Vagina (tissue), 2 donors: ENCODE measurements at regions not wholly inside any gene's neighbourhood (a gene's known extent, or its start where the extent isn't known, plus 50 kb on each side); places are given as distances from the start of the nearest gene placed in this dataset.

Experiments
- CTCF ChIP-seq, 3 experiments: fragments of 450-650 bp in 2 of 3; fragments of 200-600 bp in 1 of 3; sonication (generic) in 1 of 3; IDR thresholded peaks; one replicate each; pipeline ENCODE4 v1.5.1; 2017 to 2019; ENCODE audit warnings: antibody characterized with exemption in 3 of 3, mild to moderate bottlenecking in 2 of 3, moderate library complexity in 2 of 3
- POLR2A ChIP-seq, 2 donors: fragments of 450-650 bp; IDR thresholded peaks; one replicate each; pipeline ENCODE4 v1.6.1; 2017; ENCODE audit warnings: antibody characterized with exemption in 2 of 2, mild to moderate bottlenecking in 2 of 2, moderate library complexity in 2 of 2
- POLR2AphosphoS5 ChIP-seq, 2 donors: sonication (generic); formaldehyde crosslinking; IDR thresholded peaks; one replicate each; pipeline ENCODE4 v1.9.0; 2017; ENCODE audit warnings: antibody characterized with exemption in 2 of 2, mild to moderate bottlenecking in 2 of 2, low read depth in 1 of 2; ENCODE audit not compliant: insufficient read depth in 1 of 2

DNA sequence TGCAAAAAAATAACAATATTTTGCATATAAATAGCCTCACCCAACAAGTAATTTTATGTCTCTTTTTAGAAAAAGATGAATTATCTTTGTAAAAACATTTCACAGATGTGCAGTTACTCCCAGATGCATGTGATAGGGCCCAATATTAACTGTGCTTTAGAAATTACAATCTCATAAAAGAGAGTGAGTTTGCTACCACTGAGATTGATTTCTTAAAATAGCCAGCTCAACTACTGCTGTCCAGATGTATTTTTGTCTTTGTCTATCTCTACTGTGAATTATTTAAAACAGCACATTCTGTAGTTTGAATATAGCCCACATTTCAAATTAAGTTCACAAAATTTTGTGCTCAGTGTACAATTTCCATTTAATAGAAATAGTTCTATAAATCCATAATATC, 177.0 kb upstream of the TTC29 start:
- no peak for TF ChIP-seq POLR2A (IDR thresholded peaks at IDR 0.05)
- no peak for TF ChIP-seq CTCF (IDR thresholded peaks at IDR 0.05)
- TF ChIP-seq POLR2AphosphoS5 (IDR thresholded peaks at IDR 0.05; ENCODE audit: insufficient read depth in 1 of 2, low read depth in 1 of 2), result no peak
